ENCODE measurements at regions not wholly inside any gene's neighbourhood (a gene's known extent, or its start where the extent isn't known, plus 50 kb on each side); places are given as distances from the start of the nearest gene placed in this dataset.
"Not testable (repeated sequence)": the region's sequence is repeated elsewhere in the genome, so short reads cannot be mapped to it uniquely, and the experiment has no call there.

GRCh38 chr18:64752707-64753106 lies 603.8 kb upstream of the LINC00305 start:
- no peak overlapping the region for H3K9ac ChIP-seq (ENCODE audit: low read length)
- H3K4me3 ChIP-seq (ENCODE audit: low read length), result no peak overlapping the region
- no peaks in the 10 kb centered on the region for H3K36me3 ChIP-seq (ENCODE audit: control insufficient read depth, insufficient read depth, low read length)
- H3K27me3 ChIP-seq (ENCODE audit: control insufficient read depth, insufficient read depth, low read length), result no peaks in the 10 kb centered on the region
- no peaks in the 10 kb centered on the region for H3K4me1 ChIP-seq (ENCODE audit: control insufficient read depth, insufficient read depth, low read length)
- no peak overlapping the region for H3K27ac ChIP-seq (ENCODE audit: low read depth, low read length)

- no peak overlapping the region for H3K9ac ChIP-seq (ENCODE audit: low read length)
- no peaks in the 10 kb centered on the region for H3K4me1 ChIP-seq (ENCODE audit: control insufficient read depth, insufficient read depth, low read length)
- H3K36me3 ChIP-seq (ENCODE audit: control insufficient read depth, insufficient read depth, low read length), result no peaks in the 10 kb centered on the region
- H3K4me3 ChIP-seq (ENCODE audit: low read length), result no peak overlapping the region
- H3K27ac ChIP-seq (ENCODE audit: low read depth, low read length), result no peak overlapping the region
- H3K27me3 ChIP-seq (ENCODE audit: control insufficient read depth, insufficient read depth, low read length), result no peaks in the 10 kb centered on the region
These were observed 601.0 kb upstream of the LINC00305 start for GRCh38 chr18:64749884-64750283.

GRCh38 chr18:64747803-64748202 lies 598.9 kb upstream of the LINC00305 start:
- Histone ChIP-seq H3K27ac (ENCODE audit: low read depth, low read length) (no peak overlapping the region), H3K36me3 (ENCODE audit: control insufficient read depth, insufficient read depth, low read length) (no peaks in the 10 kb centered on the region), H3K9ac (ENCODE audit: low read length) (no peak overlapping the region), H3K4me3 (ENCODE audit: low read length) (no peak overlapping the region), H3K4me1 (ENCODE audit: control insufficient read depth, insufficient read depth, low read length) (no peaks in the 10 kb centered on the region), H3K27me3 (ENCODE audit: control insufficient read depth, insufficient read depth, low read length) (no peaks in the 10 kb centered on the region)

- Histone ChIP-seq H3K27me3 (ENCODE audit: control insufficient read depth, insufficient read depth, low read length) (no peaks in the 10 kb centered on the region), H3K27ac (ENCODE audit: low read depth, low read length) (no peak overlapping the region), H3K4me3 (ENCODE audit: low read length) (no peak overlapping the region), H3K4me1 (ENCODE audit: control insufficient read depth, insufficient read depth, low read length) (no peaks in the 10 kb centered on the region), H3K36me3 (ENCODE audit: control insufficient read depth, insufficient read depth, low read length) (no peaks in the 10 kb centered on the region), H3K9ac (ENCODE audit: low read length) (no peak overlapping the region)
These were observed 594.0 kb upstream of the LINC00305 start for GRCh38 chr18:64742898-64743297.

- Histone ChIP-seq H3K27me3 (ENCODE audit: control insufficient read depth, insufficient read depth, low read length) (no peaks in the 10 kb centered on the region), H3K4me3 (ENCODE audit: low read length) (no peak overlapping the region), H3K9ac (ENCODE audit: low read length) (no peak overlapping the region), H3K4me1 (ENCODE audit: control insufficient read depth, insufficient read depth, low read length) (no peaks in the 10 kb centered on the region), H3K36me3 (ENCODE audit: control insufficient read depth, insufficient read depth, low read length) (no peaks in the 10 kb centered on the region), H3K27ac (ENCODE audit: low read depth, low read length) (no peak overlapping the region)
These were observed 585.2 kb upstream of the LINC00305 start for GRCh38 chr18:64734063-64734462.

GRCh38 chr18:64725657-64726056 lies 576.8 kb upstream of the LINC00305 start:
- H3K4me1 ChIP-seq (ENCODE audit: control insufficient read depth, insufficient read depth, low read length); H3K9ac ChIP-seq (ENCODE audit: low read length); H3K4me3 ChIP-seq (ENCODE audit: low read length); H3K27me3 ChIP-seq (ENCODE audit: control insufficient read depth, insufficient read depth, low read length); H3K36me3 ChIP-seq (ENCODE audit: control insufficient read depth, insufficient read depth, low read length); H3K27ac ChIP-seq (ENCODE audit: low read depth, low read length): not testable (repeated sequence)

GRCh38 chr18:64720781-64721464 lies 572.0 kb upstream of the LINC00305 start:
- no peaks in the 10 kb centered on the region for H3K27me3 ChIP-seq (ENCODE audit: control insufficient read depth, insufficient read depth, low read length)
- no peaks in the 10 kb centered on the region for H3K4me1 ChIP-seq (ENCODE audit: control insufficient read depth, insufficient read depth, low read length)
- no peaks in the 10 kb centered on the region for H3K36me3 ChIP-seq (ENCODE audit: control insufficient read depth, insufficient read depth, low read length)
- peak overlapping the region; percentile 46 for H3K4me3 ChIP-seq (ENCODE audit: low read length)
- no peak overlapping the region for H3K27ac ChIP-seq (ENCODE audit: low read depth, low read length)
- H3K9ac ChIP-seq (ENCODE audit: low read length), result no peak overlapping the region

GRCh38 chr18:64718808-64719207 lies 569.9 kb upstream of the LINC00305 start:
- no peak overlapping the region for H3K27ac ChIP-seq (ENCODE audit: low read depth, low read length)
- no peaks in the 10 kb centered on the region for H3K4me1 ChIP-seq (ENCODE audit: control insufficient read depth, insufficient read depth, low read length)
- no peaks in the 10 kb centered on the region for H3K27me3 ChIP-seq (ENCODE audit: control insufficient read depth, insufficient read depth, low read length)
- H3K4me3 ChIP-seq (ENCODE audit: low read length), result no peak overlapping the region
- no peaks in the 10 kb centered on the region for H3K36me3 ChIP-seq (ENCODE audit: control insufficient read depth, insufficient read depth, low read length)
- H3K9ac ChIP-seq (ENCODE audit: low read length), result no peak overlapping the region

GRCh38 chr18:64717026-64717425 lies 568.1 kb upstream of the LINC00305 start:
- H3K4me1 ChIP-seq (ENCODE audit: control insufficient read depth, insufficient read depth, low read length), result no peaks in the 10 kb centered on the region
- H3K27ac ChIP-seq (ENCODE audit: low read depth, low read length), result no peak overlapping the region
- H3K27me3 ChIP-seq (ENCODE audit: control insufficient read depth, insufficient read depth, low read length), result no peaks in the 10 kb centered on the region
- H3K36me3 ChIP-seq (ENCODE audit: control insufficient read depth, insufficient read depth, low read length), result no peaks in the 10 kb centered on the region
- H3K9ac ChIP-seq (ENCODE audit: low read length), result no peak overlapping the region
- H3K4me3 ChIP-seq (ENCODE audit: low read length), result no peak overlapping the region

GRCh38 chr18:64714086-64714485 lies 565.2 kb upstream of the LINC00305 start:
- no peak overlapping the region for H3K4me3 ChIP-seq (ENCODE audit: low read length)
- H3K36me3 ChIP-seq (ENCODE audit: control insufficient read depth, insufficient read depth, low read length), result no peaks in the 10 kb centered on the region
- no peaks in the 10 kb centered on the region for H3K4me1 ChIP-seq (ENCODE audit: control insufficient read depth, insufficient read depth, low read length)
- no peak overlapping the region for H3K9ac ChIP-seq (ENCODE audit: low read length)
- no peak overlapping the region for H3K27ac ChIP-seq (ENCODE audit: low read depth, low read length)
- no peaks in the 10 kb centered on the region for H3K27me3 ChIP-seq (ENCODE audit: control insufficient read depth, insufficient read depth, low read length)

- Histone ChIP-seq H3K4me3 (ENCODE audit: low read length) (no peak overlapping the region), H3K36me3 (ENCODE audit: control insufficient read depth, insufficient read depth, low read length) (no peaks in the 10 kb centered on the region), H3K27ac (ENCODE audit: low read depth, low read length) (no peak overlapping the region), H3K9ac (ENCODE audit: low read length) (no peak overlapping the region), H3K27me3 (ENCODE audit: control insufficient read depth, insufficient read depth, low read length) (no peaks in the 10 kb centered on the region), H3K4me1 (ENCODE audit: control insufficient read depth, insufficient read depth, low read length) (no peaks in the 10 kb centered on the region)
These were observed 564.4 kb upstream of the LINC00305 start for GRCh38 chr18:64713284-64713683.

- Histone ChIP-seq H3K9ac (ENCODE audit: low read length) (no peak overlapping the region), H3K27me3 (ENCODE audit: control insufficient read depth, insufficient read depth, low read length) (no peaks in the 10 kb centered on the region), H3K27ac (ENCODE audit: low read depth, low read length) (no peak overlapping the region), H3K36me3 (ENCODE audit: control insufficient read depth, insufficient read depth, low read length) (no peaks in the 10 kb centered on the region), H3K4me1 (ENCODE audit: control insufficient read depth, insufficient read depth, low read length) (no peaks in the 10 kb centered on the region), H3K4me3 (ENCODE audit: low read length) (no peak overlapping the region)
These were observed 563.1 kb upstream of the LINC00305 start for GRCh38 chr18:64712035-64712434.

- Histone ChIP-seq H3K36me3 (ENCODE audit: control insufficient read depth, insufficient read depth, low read length) (no peaks in the 10 kb centered on the region), H3K9ac (ENCODE audit: low read length) (no peak overlapping the region), H3K27me3 (ENCODE audit: control insufficient read depth, insufficient read depth, low read length) (no peaks in the 10 kb centered on the region), H3K27ac (ENCODE audit: low read depth, low read length) (no peak overlapping the region), H3K4me1 (ENCODE audit: control insufficient read depth, insufficient read depth, low read length) (no peaks in the 10 kb centered on the region), H3K4me3 (ENCODE audit: low read length) (no peak overlapping the region)
These were observed 561.4 kb upstream of the LINC00305 start for GRCh38 chr18:64710105-64710861.
